Endothelial cell of umbilical vein (primary cell): ENCODE measurements at regions not wholly inside any gene's neighbourhood (a gene's known extent, or its start where the extent isn't known, plus 50 kb on each side); places are given as distances from the start of the nearest gene placed in this dataset.

Experiments used
- BruUV-seq: library from RNA; stranded (reverse); fragments of 400-500 nt; replicated peaks from 2 replicates; lab custom pipeline; 2021; lab: Mats Ljungman, UMichigan
- CTCF ChIA-PET: fragments of 300-600, 350-600 bp; sonication (Branson Sonifier 250); formaldehyde crosslinking; loops from one replicate; lab custom pipeline; 2021; ENCODE audit warnings: antibody characterized with exemption, inconsistent platforms; lab: Charles Lee
- POLR2A ChIA-PET: fragments of 300-600, 350-600 bp; sonication (Branson Sonifier 250); formaldehyde crosslinking; loops from one replicate; lab custom pipeline; 2021; ENCODE audit warnings: antibody characterized with exemption, inconsistent platforms; lab: Charles Lee
- DNase-seq: peaks from one replicate; pipeline ENCODE4 v3.0.0-alpha.2; 2011; ENCODE audit warnings: low read depth, low spot score
- FAIRE-seq: peaks from 2 replicates; lab custom pipeline; 2011; peaks lifted over from hg19 to GRCh38; lab: Jason Lieb, UNC
- H2AFZ ChIP-seq: 2 replicates; pipeline ENCODE4 v1.6.0; 2012; ENCODE audit warnings: low read depth, low read length, control low read depth, inconsistent platforms
- H3K27ac ChIP-seq: 2 replicates; pipeline ENCODE4 v1.5.1; 2011; ENCODE audit warnings: low read depth, mild to moderate bottlenecking, control low read depth, low read length, moderate library complexity; ENCODE audit not compliant: insufficient read depth
- H3K27me3 ChIP-seq, 2 experiments: 2 replicates each; pipeline versions ENCODE4 v1.6.0 to v1.6.1; 2011; ENCODE audit warnings: low read length in 2 of 2, mixed read lengths in 1 of 2; ENCODE audit not compliant: control insufficient read depth in 2 of 2, insufficient read depth in 2 of 2
- H3K36me3 ChIP-seq, 2 experiments: 2 replicates in 1 of 2; 3 replicates in 1 of 2; pipeline ENCODE4 v1.5.1; 2011; ENCODE audit warnings: low read length in 2 of 2, mild to moderate bottlenecking in 1 of 2, moderate library complexity in 1 of 2; ENCODE audit not compliant: control insufficient read depth in 2 of 2, insufficient read depth in 2 of 2; ENCODE audit errors: extremely low read depth in 1 of 2
- H3K4me1 ChIP-seq: 3 replicates; pipeline ENCODE4 v1.5.1; 2011; ENCODE audit warnings: mild to moderate bottlenecking, low read length; ENCODE audit not compliant: control insufficient read depth, insufficient read depth; ENCODE audit errors: extremely low read depth
- H3K4me2 ChIP-seq: 2 replicates; pipeline ENCODE4 v1.6.1; 2011; ENCODE audit warnings: low read length, control low read depth, mixed read lengths; ENCODE audit not compliant: insufficient read depth
- H3K4me3 ChIP-seq, 3 experiments: fragments of 200-600 bp in 1 of 3; sonication (generic), shearing (Covaris generic) in 1 of 3; replicated peaks in 1 of 3; 2 replicates each; pipeline ENCODE4 v1.5.1; 2011 to 2016; ENCODE audit warnings: control low read depth in 3 of 3, low read length in 3 of 3, mild to moderate bottlenecking in 2 of 3, inconsistent platforms in 1 of 3, low read depth in 1 of 3, moderate library complexity in 1 of 3; ENCODE audit not compliant: insufficient read depth in 1 of 3
- H3K79me2 ChIP-seq: 2 replicates; pipeline ENCODE4 v1.6.0; 2012; ENCODE audit warnings: low read length, inconsistent platforms; ENCODE audit not compliant: control insufficient read depth, insufficient read depth
- H3K9ac ChIP-seq: replicated peaks from 2 replicates; pipeline ENCODE3; 2011; ENCODE audit warnings: low read length, control low read depth; ENCODE audit not compliant: insufficient read depth; ENCODE audit errors: extremely low read depth
- H3K9me1 ChIP-seq: replicated peaks from 3 replicates; pipeline ENCODE4 v1.6.0; 2011; ENCODE audit warnings: mild to moderate bottlenecking, low read length; ENCODE audit not compliant: control insufficient read depth, insufficient read depth; ENCODE audit errors: extremely low read depth
- H3K9me3 ChIP-seq: replicated peaks from 2 replicates; pipeline ENCODE4 v1.5.1; 2012; ENCODE audit warnings: low read length, inconsistent platforms; ENCODE audit not compliant: control insufficient read depth, insufficient read depth
- H4K20me1 ChIP-seq: replicated peaks from 2 replicates; pipeline ENCODE3; 2011; ENCODE audit warnings: mild to moderate bottlenecking, low read length; ENCODE audit not compliant: control insufficient read depth, insufficient read depth; ENCODE audit errors: extremely low read depth
- CTCF ChIP-seq, 2 donors: IDR thresholded peaks; 1 replicate in 1 of 2; 2 replicates in 1 of 2; pipeline ENCODE4 v1.5.1; 2011; ENCODE audit warnings: low read length in 2 of 2, mild to moderate bottlenecking in 2 of 2, moderate library complexity in 2 of 2, control low read depth in 1 of 2, inconsistent platforms in 1 of 2, low read depth in 1 of 2; ENCODE audit not compliant: insufficient read depth in 1 of 2; ENCODE audit errors: extremely low read depth in 1 of 2
- EZH2 ChIP-seq: IDR thresholded peaks from 2 replicates; pipeline ENCODE4 v1.6.1; 2012; ENCODE audit warnings: borderline replicate concordance, low read depth, mild to moderate bottlenecking, moderate library complexity, low read length, inconsistent platforms; ENCODE audit not compliant: severe bottlenecking
- JUN ChIP-seq: IDR thresholded peaks from 2 replicates; pipeline ENCODE4 v1.6.1; 2011; ENCODE audit warnings: borderline replicate concordance, low read depth; ENCODE audit not compliant: insufficient read length, insufficient read depth
- MAX ChIP-seq: IDR thresholded peaks from 2 replicates; pipeline ENCODE4 v1.6.1; 2011; ENCODE audit not compliant: insufficient read depth, insufficient read length
- MYC ChIP-seq: IDR thresholded peaks from one replicate; pipeline ENCODE4 v1.6.1; 2011; ENCODE audit warnings: mild to moderate bottlenecking, low read depth, low read length
- POLR2A ChIP-seq: IDR thresholded peaks from 2 replicates; pipeline ENCODE4 v1.6.1; 2012; ENCODE audit warnings: low read depth, mild to moderate bottlenecking, control low read depth, low read length
- dilution Hi-C: fragments of 300-500 bp; cut with MboI; formaldehyde crosslinking; loops from one replicate; pipeline ENCODE4 v1.15.0; 2019; ENCODE audit warnings: low sequenced_read_pairs; ENCODE audit not compliant: extremely low pct_ligation_motif_present
- intact Hi-C: fragments of 100-400 bp; cut with micrococcal nuclease; formaldehyde crosslinking; loops from one replicate; pipeline ENCODE4 v1.10.0; 2022

GRCh38 chr20:56890011-56890410, 260.9 kb downstream of the TFAP2C start:
- Histone ChIP-seq H3K9me1 (no peaks in the 10 kb centered on the region), H3K4me3 (no peak overlapping the region), H3K9ac (no peak overlapping the region), H2AFZ (no peak overlapping the region), H3K4me2 (no peak overlapping the region), H4K20me1 (no peaks in the 10 kb centered on the region), H3K36me3 (no peaks in the 10 kb centered on the region), H3K27ac (no peak overlapping the region), H3K9me3 (no peaks in the 10 kb centered on the region), H3K79me2 (no peaks in the 10 kb centered on the region), H3K4me1 (no peaks in the 10 kb centered on the region), H3K27me3 (no peaks in the 10 kb centered on the region)
- no peak for TF ChIP-seq EZH2
- TF ChIP-seq MAX = no peak
- TF ChIP-seq MYC = no peak
- TF ChIP-seq POLR2A = no peak
- TF ChIP-seq JUN = no peak
- TF ChIP-seq CTCF (IDR thresholded peaks at IDR 0.05; ENCODE audit: extremely low read depth in 1 of 2, insufficient read depth in 1 of 2, low read depth in 1 of 2, low read length in 2 of 2) = no peak
- no peak for FAIRE-seq
- no TSS peak for BruUV-seq
- no peak for DNase-seq
- intact Hi-C loops = no loop called here
- ChIA-PET POLR2A (no interaction called here), CTCF (no interaction called here)
- dilution Hi-C loops = no loop called here
